H9 (cell line): ENCODE measurements at regions not wholly inside any gene's neighbourhood (a gene's known extent, or its start where the extent isn't known, plus 50 kb on each side); places are given as distances from the start of the nearest gene placed in this dataset.

Experiments used
- DNase-seq: peaks from one replicate; pipeline ENCODE4 v3.0.0-alpha.2; 2017
- H2AFZ ChIP-seq: one replicate; pipeline ENCODE4 v1.6.1; 2013; ENCODE audit warnings: mild to moderate bottlenecking, low read length, control low read depth, moderate library complexity
- H2AK5ac ChIP-seq: 2 replicates; pipeline ENCODE4 v1.6.1; 2013; ENCODE audit warnings: low read length, control low read depth, mixed read lengths; ENCODE audit not compliant: insufficient read length
- H2BK120ac ChIP-seq: one replicate; pipeline ENCODE4 v1.6.1; 2013; ENCODE audit warnings: low read depth, mild to moderate bottlenecking, low read length, control low read depth, inconsistent platforms; ENCODE audit not compliant: poor library complexity, severe bottlenecking
- H2BK12ac ChIP-seq: 2 replicates; pipeline ENCODE4 v1.6.1; 2013; ENCODE audit warnings: low read length, control low read depth, mixed read lengths, low read depth; ENCODE audit not compliant: insufficient read length
- H2BK15ac ChIP-seq: 2 replicates; pipeline ENCODE4 v1.6.1; 2013; ENCODE audit warnings: low read depth, low read length, control low read depth
- H2BK20ac ChIP-seq: one replicate; pipeline ENCODE4 v1.6.1; 2013; ENCODE audit warnings: low read depth, mild to moderate bottlenecking, low read length, control low read depth, inconsistent platforms; ENCODE audit not compliant: poor library complexity, severe bottlenecking
- H2BK5ac ChIP-seq: 2 replicates; pipeline ENCODE4 v1.6.1; 2013; ENCODE audit warnings: low read length, control low read depth, mixed read lengths; ENCODE audit not compliant: insufficient read length
- H3K14ac ChIP-seq: 2 replicates; pipeline ENCODE4 v1.6.1; 2013; ENCODE audit warnings: low read length, control low read depth; ENCODE audit not compliant: insufficient read depth
- H3K18ac ChIP-seq: 2 replicates; pipeline ENCODE4 v1.6.1; 2013; ENCODE audit warnings: low read depth, mild to moderate bottlenecking, mixed read lengths, low read length, control low read depth; ENCODE audit not compliant: insufficient read length
- H3K23ac ChIP-seq: 2 replicates; pipeline ENCODE4 v1.6.1; 2013; ENCODE audit warnings: low read length, control low read depth, mixed read lengths, low read depth; ENCODE audit not compliant: insufficient read length
- H3K23me2 ChIP-seq: 2 replicates; pipeline ENCODE4 v1.6.1; 2013; ENCODE audit warnings: low read depth, mild to moderate bottlenecking, mixed read lengths, low read length, control low read depth; ENCODE audit not compliant: insufficient read length, poor library complexity, severe bottlenecking
- H3K27ac ChIP-seq: 2 replicates; pipeline ENCODE4 v1.5.1; 2013; ENCODE audit warnings: low read length, control low read depth, mixed read lengths, low read depth; ENCODE audit not compliant: insufficient read length
- H3K27me3 ChIP-seq: 2 replicates; pipeline ENCODE4 v1.6.1; 2013; ENCODE audit warnings: low read length, control low read depth, inconsistent platforms; ENCODE audit not compliant: insufficient read depth
- H3K4ac ChIP-seq: 2 replicates; pipeline ENCODE4 v1.6.1; 2013; ENCODE audit warnings: low read depth, mild to moderate bottlenecking, control low read depth, inconsistent platforms, low read length, moderate library complexity
- H3K4me1 ChIP-seq: 2 replicates; pipeline ENCODE4 v1.6.1; 2013; ENCODE audit warnings: low read length, control low read depth, inconsistent platforms; ENCODE audit not compliant: insufficient read depth
- H3K4me2 ChIP-seq: 2 replicates; pipeline ENCODE4 v1.6.1; 2013; ENCODE audit warnings: low read length, control low read depth, mixed read lengths; ENCODE audit not compliant: insufficient read length, insufficient read depth
- H3K56ac ChIP-seq: 2 replicates; pipeline ENCODE4 v1.6.1; 2013; ENCODE audit warnings: low read depth, mild to moderate bottlenecking, mixed read lengths, low read length, control low read depth; ENCODE audit not compliant: insufficient read length
- H3K79me1 ChIP-seq: 2 replicates; pipeline ENCODE4 v1.6.1; 2013; ENCODE audit warnings: low read depth, mild to moderate bottlenecking, moderate library complexity, low read length, control low read depth, inconsistent platforms; ENCODE audit not compliant: insufficient read depth, poor library complexity, severe bottlenecking
- H3K79me2 ChIP-seq: 2 replicates; pipeline ENCODE4 v1.6.1; 2013; ENCODE audit warnings: low read length, control low read depth, inconsistent platforms; ENCODE audit not compliant: insufficient read depth
- H3K9ac ChIP-seq: 2 replicates; pipeline ENCODE4 v1.6.1; 2013; ENCODE audit warnings: low read length, control low read depth, mixed read lengths; ENCODE audit not compliant: insufficient read length; ENCODE audit errors: extremely low read depth
- H3K9me3 ChIP-seq: one replicate; pipeline ENCODE4 v1.6.1; 2013; ENCODE audit warnings: low read depth, low read length, inconsistent platforms; ENCODE audit not compliant: control insufficient read depth
- H3T11ph ChIP-seq: one replicate; pipeline ENCODE4 v1.6.1; 2013; ENCODE audit warnings: mild to moderate bottlenecking, low read length, control low read depth, inconsistent platforms
- H4K20me1 ChIP-seq: one replicate; pipeline ENCODE4 v1.6.1; 2013; ENCODE audit not compliant: control insufficient read depth, insufficient read length, insufficient read depth
- H4K5ac ChIP-seq: 2 replicates; pipeline ENCODE4 v1.6.1; 2013; ENCODE audit warnings: low read depth, mild to moderate bottlenecking, mixed read lengths, low read length, control low read depth; ENCODE audit not compliant: insufficient read length
- H4K8ac ChIP-seq: replicated peaks from 2 replicates; pipeline ENCODE4 v1.6.1; 2013; ENCODE audit warnings: low read length, control low read depth, mixed read lengths, low read depth; ENCODE audit not compliant: insufficient read length
- H4K91ac ChIP-seq: 2 replicates; pipeline ENCODE4 v1.6.1; 2013; ENCODE audit warnings: low read depth, mild to moderate bottlenecking, moderate library complexity, mixed read lengths, low read length, control low read depth; ENCODE audit not compliant: insufficient read length
- H3K27ac Mint-ChIP-seq, 3 experiments: 2 replicates in 2 of 3; 3 replicates in 1 of 3; pipeline ENCODE4 v1.8.0; 2020 to 2021; ENCODE audit warnings: mixed read lengths in 3 of 3, mild to moderate bottlenecking in 1 of 3, moderate library complexity in 1 of 3
- H3K27me3 Mint-ChIP-seq: 2 replicates; pipeline ENCODE4 v1.8.0; 2021; ENCODE audit warnings: low read depth, mild to moderate bottlenecking, moderate library complexity, mixed read lengths
- H3K36me3 Mint-ChIP-seq, 3 experiments: 2 replicates in 2 of 3; 3 replicates in 1 of 3; pipeline ENCODE4 v1.8.0; 2020 to 2021; ENCODE audit warnings: low read depth in 3 of 3, mixed read lengths in 3 of 3; ENCODE audit not compliant: insufficient read depth in 1 of 3
- H3K4me1 Mint-ChIP-seq, 2 experiments: 2 replicates each; pipeline ENCODE4 v1.8.0; 2020; ENCODE audit warnings: mixed read lengths in 2 of 2
- H3K4me3 Mint-ChIP-seq, 2 experiments: 2 replicates in 1 of 2; 3 replicates in 1 of 2; pipeline ENCODE4 v1.8.0; 2020 to 2021; ENCODE audit warnings: mild to moderate bottlenecking in 2 of 2, mixed read lengths in 2 of 2, moderate library complexity in 1 of 2
- H3K9me3 Mint-ChIP-seq, 2 experiments: 2 replicates in 1 of 2; 3 replicates in 1 of 2; pipeline ENCODE4 v1.8.0; 2020; ENCODE audit warnings: mild to moderate bottlenecking in 2 of 2, mixed read lengths in 2 of 2, moderate library complexity in 1 of 2
- WGBS: extraction: QIAGEN DNeasy Blood & Tissue Kit; methylation state at CpG from one replicate; pipeline ENCODE4 v1.1.7; 2013; ENCODE audit warnings: missing lambda C conversion rate, low lambda C conversion rate, mixed read lengths; ENCODE audit not compliant: insufficient read length; ENCODE audit errors: extremely low coverage; 5-methylcytosine and 5-hydroxymethylcytosine counted together
- TF ChIP-seq, protein P1 (sequence below): fragments of 200-600 bp; sonication (generic); conservative IDR thresholded peaks from 3 replicates; pipeline ENCODE4 v1.8.0; 2021; ENCODE audit warnings: antibody characterized with exemption, mild to moderate bottlenecking

DNA sequence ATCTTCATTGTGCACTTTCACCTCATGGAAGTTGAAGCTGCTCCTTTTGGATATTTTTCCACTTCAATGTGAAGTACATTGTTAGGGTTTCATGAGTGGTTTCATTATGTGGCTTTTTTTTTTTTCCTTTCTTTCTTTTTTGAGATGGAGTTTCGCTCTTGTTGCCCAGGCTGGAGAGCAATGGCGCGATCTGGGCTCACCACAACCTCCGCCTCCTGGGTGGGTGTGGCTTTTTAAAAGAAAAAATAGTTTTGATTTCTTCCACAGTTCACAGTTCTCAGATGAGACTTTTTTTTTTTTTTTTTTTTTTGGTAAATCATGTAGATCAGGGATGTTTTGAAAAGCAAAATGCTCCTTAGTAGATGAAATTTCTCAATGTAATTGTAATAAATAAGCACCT is 652.3 kb upstream of the ANKRD30A start:
- Histone ChIP-seq H3T11ph (no peak overlapping the region), H3K27me3 (no peaks in the 10 kb centered on the region), H3K23me2 (no peaks in the 10 kb centered on the region), H3K18ac (no peak overlapping the region), H3K79me1 (no peaks in the 10 kb centered on the region), H3K14ac (no peak overlapping the region), H4K91ac (no peak overlapping the region), H3K23ac (no peak overlapping the region), H3K27ac (no peak overlapping the region), H3K56ac (no peak overlapping the region), H2BK12ac (no peak overlapping the region), H3K79me2 (no peaks in the 10 kb centered on the region), H4K20me1 (no peaks in the 10 kb centered on the region), H2AFZ (no peak overlapping the region), H3K9ac (no peak overlapping the region), H2AK5ac (no peak overlapping the region), H2BK20ac (no peak overlapping the region), H2BK120ac (no peak overlapping the region), H3K4me2 (no peak overlapping the region), H4K8ac (no peak overlapping the region), H2BK15ac (no peak overlapping the region), H3K4ac (no peak overlapping the region), H4K5ac (no peak overlapping the region), H2BK5ac (no peak overlapping the region), H3K4me1 (no peaks in the 10 kb centered on the region; the same call in 1 of the 2 replicates), H3K9me3 (no peaks in the 10 kb centered on the region)
- no peak overlapping the region for H3K4me3 Mint-ChIP-seq
- H3K9me3 Mint-ChIP-seq, result no peaks in the 10 kb centered on the region
- no peaks in the 10 kb centered on the region for H3K36me3 Mint-ChIP-seq
- peaks cover 0 to 3% of the 10 kb centered on the region in 2 experiments; a peak in 1 of 4 replicates for H3K4me1 Mint-ChIP-seq
- no peak overlapping the region for H3K27ac Mint-ChIP-seq
- TF ChIP-seq, protein P1, sequence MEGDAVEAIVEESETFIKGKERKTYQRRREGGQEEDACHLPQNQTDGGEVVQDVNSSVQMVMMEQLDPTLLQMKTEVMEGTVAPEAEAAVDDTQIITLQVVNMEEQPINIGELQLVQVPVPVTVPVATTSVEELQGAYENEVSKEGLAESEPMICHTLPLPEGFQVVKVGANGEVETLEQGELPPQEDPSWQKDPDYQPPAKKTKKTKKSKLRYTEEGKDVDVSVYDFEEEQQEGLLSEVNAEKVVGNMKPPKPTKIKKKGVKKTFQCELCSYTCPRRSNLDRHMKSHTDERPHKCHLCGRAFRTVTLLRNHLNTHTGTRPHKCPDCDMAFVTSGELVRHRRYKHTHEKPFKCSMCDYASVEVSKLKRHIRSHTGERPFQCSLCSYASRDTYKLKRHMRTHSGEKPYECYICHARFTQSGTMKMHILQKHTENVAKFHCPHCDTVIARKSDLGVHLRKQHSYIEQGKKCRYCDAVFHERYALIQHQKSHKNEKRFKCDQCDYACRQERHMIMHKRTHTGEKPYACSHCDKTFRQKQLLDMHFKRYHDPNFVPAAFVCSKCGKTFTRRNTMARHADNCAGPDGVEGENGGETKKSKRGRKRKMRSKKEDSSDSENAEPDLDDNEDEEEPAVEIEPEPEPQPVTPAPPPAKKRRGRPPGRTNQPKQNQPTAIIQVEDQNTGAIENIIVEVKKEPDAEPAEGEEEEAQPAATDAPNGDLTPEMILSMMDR, result no peak
- no CpG with 5 or more reads among the region's 4 CpGs for WGBS
- H3K27me3 Mint-ChIP-seq, result no peaks in the 10 kb centered on the region
- DNase-seq, result no peak
